ENCODE measurements at regions not wholly inside any gene's neighbourhood (a gene's known extent, or its start where the extent isn't known, plus 50 kb on each side); places are given as distances from the start of the nearest gene placed in this dataset.
"Not testable (repeated sequence)": the region's sequence is repeated elsewhere in the genome, so short reads cannot be mapped to it uniquely, and the experiment has no call there.

DNA sequence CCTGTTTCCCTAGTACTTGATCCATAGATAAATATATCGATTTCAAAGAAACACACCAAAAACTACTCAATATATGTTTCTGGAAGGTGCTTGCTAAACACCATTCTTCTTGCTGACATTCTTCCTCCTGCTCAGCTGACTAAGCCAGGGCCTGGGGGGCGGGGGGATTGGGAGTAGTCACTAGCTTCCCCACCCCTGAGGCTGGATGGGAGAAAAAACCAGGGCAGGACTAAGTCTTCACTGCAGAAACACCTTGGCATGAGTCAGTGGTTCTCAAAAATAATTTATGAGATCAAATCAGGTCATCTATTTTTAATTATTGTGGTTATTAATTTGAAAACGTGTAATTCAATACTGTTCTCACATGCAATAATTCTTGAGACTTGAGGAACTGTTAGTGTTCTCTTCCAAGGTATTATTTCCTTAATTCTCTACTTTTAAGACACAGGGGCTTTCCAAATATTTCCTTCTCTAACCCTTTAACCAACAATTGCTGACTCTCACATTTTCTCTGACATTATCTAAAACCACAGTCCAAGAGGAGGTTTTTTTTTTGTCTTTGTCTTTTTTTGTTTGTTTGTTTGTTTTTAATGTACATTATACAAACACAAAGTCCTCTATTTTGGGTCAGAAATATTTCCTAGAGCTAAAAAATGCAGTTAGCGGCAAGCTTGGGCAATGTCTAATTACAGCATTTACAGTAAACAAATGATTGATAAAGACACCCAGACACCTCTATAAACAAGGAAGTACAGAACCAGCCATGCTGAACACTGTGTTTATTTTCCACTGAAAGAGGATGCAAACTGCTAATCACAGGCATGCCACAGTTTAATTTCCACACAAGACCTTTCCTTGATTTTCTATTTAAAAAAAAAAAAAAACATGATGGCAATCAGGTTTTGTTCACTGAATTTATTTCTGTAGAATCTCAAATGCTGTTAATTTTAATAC lies 120.3 kb upstream of the USP9X start:
- ATAC-seq (no peak), DNase-seq (no peak)
- H3K4me3 Mint-ChIP-seq, result no peak overlapping the region
- no peaks in the 10 kb centered on the region for H3K9me3 Mint-ChIP-seq
- no peaks in the 10 kb centered on the region for H3K36me3 Mint-ChIP-seq (ENCODE audit: low read depth)
- no peak overlapping the region for H3K27ac Mint-ChIP-seq
- H3K27me3 Mint-ChIP-seq, result no peaks in the 10 kb centered on the region
- H3K4me1 Mint-ChIP-seq, result peaks cover 10% of the 10 kb centered on the region

- Mint-ChIP-seq H3K9me3 (peaks cover 3% of the 10 kb centered on the region), H3K36me3 (ENCODE audit: low read depth) (no peaks in the 10 kb centered on the region), H3K4me3 (no peak overlapping the region), H3K27me3 (no peaks in the 10 kb centered on the region), H3K27ac (no peak overlapping the region), H3K4me1 (peaks cover 6% of the 10 kb centered on the region)
- DNase-seq (no peak), ATAC-seq (no peak)
These were observed 118.9 kb upstream of the USP9X start for GRCh38 chrX:40966213-40966820.

DNA sequence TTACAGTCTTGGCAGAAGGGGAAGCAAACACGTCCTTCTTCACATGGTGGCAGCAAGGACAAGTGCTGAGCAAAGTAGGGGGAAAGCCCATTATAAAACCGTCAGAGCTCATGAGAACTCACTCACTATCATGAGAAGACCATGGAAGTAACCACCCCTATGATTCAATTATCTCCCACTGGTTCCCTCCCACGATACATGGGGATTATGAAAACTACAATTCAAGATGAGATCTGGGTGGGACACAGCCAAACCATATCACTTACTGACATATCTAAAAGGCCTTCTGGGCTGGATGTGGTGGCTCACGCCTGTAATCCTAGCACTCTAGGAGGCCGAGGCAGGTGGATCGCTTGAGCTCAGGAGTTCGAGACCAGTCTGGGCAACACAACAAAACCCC lies 117.1 kb upstream of the USP9X start:
- H3K27me3 Mint-ChIP-seq, result no peaks in the 10 kb centered on the region
- no peak for ATAC-seq
- peaks cover 7% of the 10 kb centered on the region for H3K9me3 Mint-ChIP-seq
- H3K4me3 Mint-ChIP-seq, result no peak overlapping the region
- H3K4me1 Mint-ChIP-seq, result peaks cover 4% of the 10 kb centered on the region
- H3K27ac Mint-ChIP-seq, result no peak overlapping the region
- no peaks in the 10 kb centered on the region for H3K36me3 Mint-ChIP-seq (ENCODE audit: low read depth)
- no peak for DNase-seq

DNA sequence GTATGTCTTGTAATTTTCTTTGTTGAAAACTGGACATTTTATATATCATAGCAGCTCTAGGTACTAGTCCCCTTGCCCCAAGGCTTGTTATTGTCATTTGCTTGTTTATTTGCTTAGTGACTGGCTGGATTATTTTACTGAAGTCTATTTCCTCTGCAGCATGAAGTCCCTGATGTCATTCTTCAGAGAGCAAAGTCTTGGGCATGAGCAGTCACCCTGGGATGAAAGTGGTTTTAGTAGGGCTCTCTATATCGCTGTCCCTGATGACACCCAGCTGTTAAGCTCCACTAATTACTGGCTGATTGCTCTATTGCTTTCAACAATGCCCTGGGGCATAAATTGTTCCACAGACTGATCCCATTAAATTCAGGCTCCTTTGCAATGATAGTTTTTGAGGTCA lies 113.5 kb upstream of the USP9X start:
- Mint-ChIP-seq H3K4me1 (peaks cover 9% of the 10 kb centered on the region), H3K4me3 (no peak overlapping the region), H3K27ac (no peak overlapping the region), H3K9me3 (peaks cover 7% of the 10 kb centered on the region), H3K36me3 (ENCODE audit: low read depth) (no peaks in the 10 kb centered on the region), H3K27me3 (no peaks in the 10 kb centered on the region)
- ATAC-seq (no peak), DNase-seq (no peak)

DNA sequence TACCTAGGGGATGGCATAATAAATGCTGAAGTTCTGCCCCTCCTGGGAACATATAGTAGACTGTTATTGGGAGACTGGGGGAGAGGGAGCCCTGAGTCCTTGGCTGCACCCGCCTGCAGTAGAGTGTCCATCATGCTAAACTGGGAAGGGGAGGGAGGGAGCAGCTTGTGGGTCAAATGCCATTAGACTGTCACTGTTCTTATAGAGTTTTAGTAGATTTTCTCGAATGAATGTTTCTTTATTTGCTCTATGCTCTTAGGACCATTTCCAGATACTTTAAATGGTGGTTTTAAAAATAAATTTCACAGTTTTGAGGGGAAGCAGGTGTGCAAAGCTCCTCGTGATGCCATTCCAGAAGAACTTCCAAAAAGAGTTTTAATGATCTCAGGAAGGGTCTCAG lies 111.6 kb upstream of the USP9X start:
- H3K36me3 Mint-ChIP-seq (ENCODE audit: low read depth), result no peaks in the 10 kb centered on the region
- no peak for DNase-seq
- no peak overlapping the region for H3K4me3 Mint-ChIP-seq
- no peak overlapping the region for H3K27ac Mint-ChIP-seq
- H3K4me1 Mint-ChIP-seq, result peaks cover 9% of the 10 kb centered on the region
- peaks cover 11% of the 10 kb centered on the region for H3K9me3 Mint-ChIP-seq
- ATAC-seq, result no peak
- no peaks in the 10 kb centered on the region for H3K27me3 Mint-ChIP-seq

- Mint-ChIP-seq H3K4me1 (peaks cover 8% of the 10 kb centered on the region), H3K27ac (peak overlapping the region; percentile 12), H3K9me3 (peaks cover 11% of the 10 kb centered on the region), H3K4me3 (no peak overlapping the region), H3K36me3 (ENCODE audit: low read depth) (no peaks in the 10 kb centered on the region), H3K27me3 (no peaks in the 10 kb centered on the region)
- ATAC-seq, result no peak
- DNase-seq, result no peak
These were observed 109.3 kb upstream of the USP9X start for GRCh38 chrX:40975951-40976350.

DNA sequence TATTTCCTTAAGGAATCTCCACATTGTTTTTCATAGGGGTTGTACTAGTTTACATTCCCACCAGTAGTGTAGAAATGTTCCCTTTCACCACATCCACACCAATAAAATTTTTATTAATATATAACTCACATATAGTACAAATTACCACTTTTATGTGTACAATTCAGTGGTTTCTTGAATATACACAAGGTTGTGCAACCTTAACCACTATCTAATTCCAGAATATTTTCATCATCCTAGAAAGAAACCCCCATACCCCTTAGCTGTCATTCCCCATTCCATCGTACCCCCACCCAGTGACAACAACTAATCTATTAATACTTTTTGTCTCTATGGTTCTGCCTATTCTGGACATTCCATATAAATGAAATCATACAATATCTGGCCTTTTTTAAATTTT lies 108.3 kb upstream of the USP9X start:
- no peaks in the 10 kb centered on the region for H3K36me3 Mint-ChIP-seq (ENCODE audit: low read depth)
- no peak overlapping the region for H3K27ac Mint-ChIP-seq
- H3K9me3 Mint-ChIP-seq, result peaks cover 4% of the 10 kb centered on the region
- DNase-seq (no peak), ATAC-seq (no peak)
- H3K4me1 Mint-ChIP-seq, result peaks cover 8% of the 10 kb centered on the region
- H3K27me3 Mint-ChIP-seq, result no peaks in the 10 kb centered on the region
- no peak overlapping the region for H3K4me3 Mint-ChIP-seq

DNA sequence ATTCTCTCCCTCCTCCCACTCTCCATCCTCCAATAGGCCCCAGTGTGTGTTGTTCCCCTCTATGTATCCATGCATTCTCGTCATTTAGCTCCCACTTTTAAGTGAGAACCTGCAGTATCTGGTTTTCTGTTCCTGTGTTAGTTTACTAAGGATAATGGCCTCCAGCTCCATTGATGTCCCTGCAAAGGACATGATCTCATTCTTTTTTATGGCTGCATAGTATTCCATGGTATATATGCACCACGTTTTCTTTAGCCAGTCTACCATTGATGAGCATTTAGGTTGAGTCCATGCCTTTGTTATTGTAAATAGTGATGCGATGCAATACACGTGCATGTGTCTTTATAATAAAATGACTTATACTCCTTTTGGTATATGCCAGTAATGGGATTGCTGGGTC lies 100.3 kb upstream of the USP9X start:
- DNase-seq, result no peak
- no peaks in the 10 kb centered on the region for H3K36me3 Mint-ChIP-seq (ENCODE audit: low read depth)
- ATAC-seq, result no peak
- no peak overlapping the region for H3K27ac Mint-ChIP-seq
- no peak overlapping the region for H3K4me3 Mint-ChIP-seq
- H3K27me3 Mint-ChIP-seq, result no peaks in the 10 kb centered on the region
- H3K4me1 Mint-ChIP-seq, result no peaks in the 10 kb centered on the region
- H3K9me3 Mint-ChIP-seq, result peaks cover 3% of the 10 kb centered on the region

DNA sequence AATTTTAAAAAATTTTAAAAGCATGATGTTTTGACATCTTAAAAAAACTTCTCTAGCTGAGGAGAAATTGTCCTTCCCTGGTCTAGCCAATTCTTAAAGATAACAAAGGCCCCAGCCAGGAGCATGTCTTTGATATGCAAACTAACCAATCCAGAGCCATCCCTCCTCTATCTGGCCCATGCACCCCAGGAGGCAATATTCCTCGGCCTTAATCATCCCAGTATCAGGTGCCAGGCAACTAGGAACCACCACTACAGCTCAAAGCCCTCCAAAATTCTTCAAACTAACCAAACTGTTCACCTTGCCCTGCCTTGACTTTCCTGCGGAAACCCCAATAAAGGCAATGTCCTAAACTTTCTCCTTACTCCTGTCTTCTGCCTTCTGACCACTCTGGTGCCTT lies 97.8 kb upstream of the USP9X start:
- Mint-ChIP-seq H3K36me3 (ENCODE audit: low read depth) (no peaks in the 10 kb centered on the region), H3K27me3 (no peaks in the 10 kb centered on the region), H3K9me3 (peaks cover 3% of the 10 kb centered on the region), H3K4me1 (no peaks in the 10 kb centered on the region), H3K27ac (no peak overlapping the region), H3K4me3 (no peak overlapping the region)
- ATAC-seq (no peak), DNase-seq (no peak)

DNA sequence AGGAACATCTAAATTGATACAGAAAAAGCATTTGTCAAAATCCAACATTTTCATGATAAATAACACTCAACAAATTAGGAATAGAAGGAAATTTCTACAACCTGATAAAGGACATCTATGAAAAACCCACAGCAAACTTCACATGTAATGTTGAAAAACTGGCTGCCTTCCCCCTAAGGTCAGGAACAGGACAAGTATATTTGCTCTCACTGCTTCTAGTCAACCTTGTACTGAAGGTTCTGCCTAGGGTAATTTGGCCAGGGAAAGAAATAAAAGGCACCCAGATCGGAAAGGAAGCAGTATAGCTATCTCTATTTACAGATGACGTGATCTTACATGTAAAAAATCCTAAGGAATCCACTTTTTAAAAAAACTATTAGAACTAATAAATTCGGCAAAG lies 97.1 kb upstream of the USP9X start:
- DNase-seq (no peak), ATAC-seq (no peak)
- Mint-ChIP-seq H3K27ac (no peak overlapping the region), H3K27me3 (no peaks in the 10 kb centered on the region), H3K4me3 (no peak overlapping the region), H3K36me3 (ENCODE audit: low read depth) (no peaks in the 10 kb centered on the region), H3K9me3 (peaks cover 3% of the 10 kb centered on the region), H3K4me1 (no peaks in the 10 kb centered on the region)

DNA sequence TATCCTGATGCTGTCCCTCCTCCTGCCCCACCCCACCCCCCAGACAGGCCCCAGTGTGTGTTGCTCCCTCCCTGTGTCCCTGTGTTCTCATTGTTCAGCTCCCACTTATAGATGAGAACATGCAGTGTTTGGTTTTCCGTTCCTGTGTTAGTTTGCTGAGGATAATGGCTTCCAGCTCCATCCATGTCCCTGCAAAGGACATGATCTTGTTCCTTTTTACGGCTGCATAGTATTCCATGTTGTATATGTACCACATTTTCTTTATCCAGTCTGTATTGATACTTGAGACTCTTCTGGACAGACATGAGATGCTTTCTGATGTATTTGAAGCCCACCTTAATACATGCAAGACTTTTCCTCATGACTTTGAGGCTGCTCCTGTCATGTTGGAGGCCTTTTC lies 91.8 kb upstream of the USP9X start:
- H3K36me3 Mint-ChIP-seq (ENCODE audit: low read depth); H3K4me1 Mint-ChIP-seq; DNase-seq; H3K27ac Mint-ChIP-seq; H3K27me3 Mint-ChIP-seq; H3K4me3 Mint-ChIP-seq; ATAC-seq; H3K9me3 Mint-ChIP-seq: not testable (repeated sequence)

DNA sequence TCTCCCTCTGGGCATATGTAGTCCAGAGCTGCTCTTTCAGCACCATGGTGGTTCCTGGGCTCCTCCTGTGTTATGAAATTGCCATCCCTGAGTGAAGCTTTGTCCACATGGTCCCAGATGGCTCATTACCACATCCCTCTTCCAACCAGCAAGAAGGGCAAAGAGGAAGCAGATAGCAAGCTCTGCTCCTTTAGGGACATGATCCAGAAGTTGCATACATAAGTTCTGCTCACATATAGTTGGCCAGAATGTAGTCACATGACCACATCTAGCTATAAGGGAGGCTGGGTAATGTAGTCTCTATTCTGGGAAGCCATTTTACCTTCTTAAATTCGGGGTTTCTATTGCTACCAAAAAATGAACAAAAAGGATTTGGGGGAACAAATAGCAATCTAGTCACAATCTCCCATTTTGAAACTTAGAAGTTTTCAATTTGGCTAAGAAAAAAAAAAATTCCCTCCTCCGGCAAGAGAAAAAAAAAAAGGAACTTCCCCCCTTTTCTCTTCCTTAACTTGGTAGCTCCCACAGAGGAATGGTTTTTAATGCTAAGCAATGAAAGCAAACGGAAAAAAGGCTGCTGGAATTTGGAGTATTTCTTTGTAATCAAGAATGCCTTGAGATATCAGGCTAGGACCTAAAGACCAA lies 88.2 kb upstream of the USP9X start:
- DNase-seq (no peak), ATAC-seq (no peak)
- Mint-ChIP-seq H3K27ac (no peak overlapping the region), H3K36me3 (ENCODE audit: low read depth) (no peaks in the 10 kb centered on the region), H3K4me3 (no peak overlapping the region), H3K27me3 (no peaks in the 10 kb centered on the region), H3K9me3 (peaks cover 7% of the 10 kb centered on the region), H3K4me1 (no peaks in the 10 kb centered on the region)

GRCh38 chrX:40998123-40998522 lies 87.1 kb upstream of the USP9X start:
- peaks cover 7% of the 10 kb centered on the region for H3K9me3 Mint-ChIP-seq
- H3K36me3 Mint-ChIP-seq (ENCODE audit: low read depth), result no peaks in the 10 kb centered on the region
- ATAC-seq, result no peak

GRCh38 chrX:41001327-41001726 lies 83.9 kb upstream of the USP9X start:
- ATAC-seq, result no peak
- no peak for DNase-seq
- no peaks in the 10 kb centered on the region for H3K4me1 Mint-ChIP-seq
- no peaks in the 10 kb centered on the region for H3K27me3 Mint-ChIP-seq
- H3K36me3 Mint-ChIP-seq (ENCODE audit: low read depth), result no peaks in the 10 kb centered on the region
- H3K9me3 Mint-ChIP-seq, result no peaks in the 10 kb centered on the region
- no peak overlapping the region for H3K27ac Mint-ChIP-seq
- no peak overlapping the region for H3K4me3 Mint-ChIP-seq

More at GRCh38 chrX:40998123-40998522, 87.1 kb upstream of the USP9X start:
- no peak overlapping the region for H3K4me3 Mint-ChIP-seq
- H3K27ac Mint-ChIP-seq, result no peak overlapping the region
- no peaks in the 10 kb centered on the region for H3K27me3 Mint-ChIP-seq
- H3K4me1 Mint-ChIP-seq, result no peaks in the 10 kb centered on the region
- DNase-seq, result no peak

- Mint-ChIP-seq H3K4me1 (no peaks in the 10 kb centered on the region), H3K27me3 (no peaks in the 10 kb centered on the region), H3K27ac (no peak overlapping the region), H3K36me3 (ENCODE audit: low read depth) (no peaks in the 10 kb centered on the region), H3K4me3 (no peak overlapping the region), H3K9me3 (no peaks in the 10 kb centered on the region)
- DNase-seq (no peak), ATAC-seq (no peak)
These were observed 83.2 kb upstream of the USP9X start for GRCh38 chrX:41002026-41002425.

Data from activated naive CD8-positive, alpha-beta T cell treated with anti-CD3 and anti-CD28 coated beads, Interleukin-2, amount 50 U/mL, for 24 hours (primary cell).